ENCODE measurements at regions not wholly inside any gene's neighbourhood (a gene's known extent, or its start where the extent isn't known, plus 50 kb on each side); places are given as distances from the start of the nearest gene placed in this dataset.

DNA sequence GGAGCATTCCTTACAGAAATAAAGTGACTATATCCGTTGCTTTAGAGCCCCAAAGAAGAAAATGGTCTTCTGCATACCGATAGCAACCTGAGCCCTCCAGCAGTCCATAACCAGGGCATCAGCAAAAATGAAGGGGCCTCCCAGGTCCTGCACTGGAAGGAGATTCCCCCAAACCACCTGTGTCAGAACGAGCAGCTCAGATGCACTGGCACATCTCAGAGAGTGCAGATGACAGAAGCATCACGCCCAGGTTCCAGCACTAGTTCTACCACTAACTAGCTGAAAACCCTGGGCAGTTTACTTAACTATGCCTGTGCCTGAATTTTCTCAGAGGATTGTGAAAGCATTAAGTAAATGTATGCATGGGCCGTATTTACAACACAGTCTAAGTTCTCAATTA lies 466.7 kb upstream of the MYT1L start:
- TF ChIP-seq EZH2 (IDR thresholded peaks at IDR 0.05) = no peak
- TF ChIP-seq, protein P1, sequence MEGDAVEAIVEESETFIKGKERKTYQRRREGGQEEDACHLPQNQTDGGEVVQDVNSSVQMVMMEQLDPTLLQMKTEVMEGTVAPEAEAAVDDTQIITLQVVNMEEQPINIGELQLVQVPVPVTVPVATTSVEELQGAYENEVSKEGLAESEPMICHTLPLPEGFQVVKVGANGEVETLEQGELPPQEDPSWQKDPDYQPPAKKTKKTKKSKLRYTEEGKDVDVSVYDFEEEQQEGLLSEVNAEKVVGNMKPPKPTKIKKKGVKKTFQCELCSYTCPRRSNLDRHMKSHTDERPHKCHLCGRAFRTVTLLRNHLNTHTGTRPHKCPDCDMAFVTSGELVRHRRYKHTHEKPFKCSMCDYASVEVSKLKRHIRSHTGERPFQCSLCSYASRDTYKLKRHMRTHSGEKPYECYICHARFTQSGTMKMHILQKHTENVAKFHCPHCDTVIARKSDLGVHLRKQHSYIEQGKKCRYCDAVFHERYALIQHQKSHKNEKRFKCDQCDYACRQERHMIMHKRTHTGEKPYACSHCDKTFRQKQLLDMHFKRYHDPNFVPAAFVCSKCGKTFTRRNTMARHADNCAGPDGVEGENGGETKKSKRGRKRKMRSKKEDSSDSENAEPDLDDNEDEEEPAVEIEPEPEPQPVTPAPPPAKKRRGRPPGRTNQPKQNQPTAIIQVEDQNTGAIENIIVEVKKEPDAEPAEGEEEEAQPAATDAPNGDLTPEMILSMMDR (IDR thresholded peaks at IDR 0.05) = no peak
